ENCODE measurements at regions not wholly inside any gene's neighbourhood (a gene's known extent, or its start where the extent isn't known, plus 50 kb on each side); places are given as distances from the start of the nearest gene placed in this dataset.

DNA sequence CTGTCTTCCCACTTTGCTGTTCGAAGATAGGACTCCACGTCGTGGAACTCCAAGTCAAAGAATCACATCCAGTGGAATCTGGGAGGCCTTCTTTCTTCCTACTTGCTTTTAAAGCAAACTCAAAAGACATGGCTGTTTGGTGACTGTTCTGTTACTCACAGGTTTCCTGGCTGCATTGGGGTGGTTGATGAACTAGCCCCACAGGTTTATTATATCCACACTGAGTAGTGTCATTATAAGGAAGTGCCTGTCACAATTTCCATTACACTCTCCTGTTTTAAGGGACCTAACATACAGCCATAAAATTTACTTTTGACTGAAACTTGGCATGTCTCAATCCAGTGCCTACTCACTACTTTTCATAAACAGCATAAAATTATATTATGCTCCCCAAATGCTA is 287.3 kb upstream of the SP4 start:
- DNase-seq (ENCODE audit: low read depth in 2 of 3, low spot score in 1 of 3), result no peak

DNA sequence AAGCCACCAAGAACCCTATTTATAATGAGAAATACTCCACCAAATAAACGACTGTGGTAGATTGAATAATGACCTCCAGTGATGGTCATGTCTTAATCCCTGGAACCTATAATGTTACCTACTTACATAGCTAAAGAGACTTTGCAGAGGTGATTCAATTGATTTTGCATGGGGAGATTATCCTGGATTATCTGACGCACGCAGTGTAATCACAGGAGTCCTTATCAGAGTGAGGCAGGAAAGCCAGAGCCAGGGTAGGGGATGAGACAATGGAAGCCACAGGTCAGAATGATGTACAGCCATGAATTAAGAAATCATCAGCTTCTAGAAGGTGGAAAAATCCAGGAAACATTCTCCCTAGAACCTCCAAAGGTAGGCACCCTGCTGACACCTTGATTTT is 286.4 kb upstream of the SP4 start:
- DNase-seq (ENCODE audit: low read depth in 2 of 3, low spot score in 1 of 3), result no peak

DNA sequence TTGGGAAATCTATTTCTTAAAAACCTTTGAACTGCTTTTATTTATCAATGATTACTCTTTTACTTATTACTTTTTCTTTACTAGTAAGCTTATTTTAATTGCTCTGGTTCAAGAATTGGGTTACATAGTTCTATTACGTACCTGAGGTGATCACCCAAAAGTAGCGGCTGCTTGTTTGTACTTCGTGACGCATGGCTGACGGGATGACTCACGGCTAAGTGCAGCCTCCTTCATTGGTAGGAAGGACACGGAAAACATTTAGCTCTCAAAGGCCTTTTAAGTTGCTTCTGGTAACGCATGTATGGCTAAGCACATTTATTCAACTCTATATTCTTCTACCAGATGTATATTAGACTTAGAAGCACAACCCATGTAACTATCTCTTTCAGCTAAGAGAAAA is 285.8 kb upstream of the SP4 start:
- no peak for DNase-seq (ENCODE audit: low read depth in 2 of 3, low spot score in 1 of 3)

DNA sequence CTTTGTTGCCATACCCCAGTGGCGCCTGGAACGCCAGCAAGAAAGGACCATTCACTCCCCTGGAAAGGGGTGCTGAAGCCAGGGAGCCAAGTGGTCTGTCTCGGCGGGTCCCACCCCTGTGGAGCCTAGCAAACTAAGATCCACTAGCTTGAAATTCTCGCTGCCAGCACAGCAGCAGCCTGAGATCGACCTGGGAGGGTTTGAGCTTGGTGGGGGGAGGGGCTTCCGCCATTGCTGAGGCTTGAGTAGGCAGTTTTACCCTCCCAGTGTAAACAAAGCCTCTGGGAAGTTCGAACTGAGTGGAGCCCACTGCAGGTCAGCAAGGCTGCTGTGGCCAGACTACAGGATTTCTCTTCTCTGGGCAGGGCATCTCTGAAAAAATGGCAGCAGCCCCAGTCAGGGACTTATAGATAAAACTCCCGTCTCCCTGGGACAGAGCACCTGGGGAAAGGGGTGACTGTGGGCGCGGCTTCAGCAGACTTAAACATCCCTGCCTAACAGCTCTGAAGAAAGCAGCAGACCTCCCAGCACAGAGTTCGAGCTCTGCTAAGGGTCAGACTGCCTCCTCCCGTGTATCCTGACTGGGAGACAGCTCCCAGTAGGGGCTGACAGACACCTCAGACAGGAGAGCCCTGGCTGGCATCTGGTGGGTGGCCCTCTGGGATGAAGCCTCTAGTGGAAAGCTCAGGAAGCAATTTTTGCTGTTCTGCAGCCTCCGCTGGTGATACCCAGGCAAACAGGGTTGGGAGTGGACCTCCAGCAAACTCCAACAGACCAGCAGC is 281.1 kb upstream of the SP4 start:
- no peak for DNase-seq (ENCODE audit: low read depth in 2 of 3, low spot score in 1 of 3)

DNA sequence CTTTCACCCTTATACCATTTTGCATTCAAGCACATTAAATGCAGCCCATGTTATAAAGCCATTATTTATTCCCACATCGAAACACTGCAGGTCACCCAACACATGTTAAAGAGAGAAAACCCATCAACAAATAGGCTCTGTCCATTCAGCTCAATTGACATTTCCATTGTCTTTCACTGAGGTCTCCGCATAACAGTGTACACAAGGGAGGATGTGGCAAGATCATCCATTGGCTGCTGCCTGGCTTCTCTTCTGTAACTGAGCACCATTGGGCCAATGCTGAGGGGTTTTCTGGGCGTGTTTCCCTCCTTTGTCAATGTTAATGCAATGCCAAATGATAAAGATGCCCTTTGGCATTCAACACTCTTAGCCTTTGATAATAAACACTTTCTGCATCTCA is 278.1 kb upstream of the SP4 start:
- no peak for DNase-seq (ENCODE audit: low read depth in 2 of 3, low spot score in 1 of 3)

DNA sequence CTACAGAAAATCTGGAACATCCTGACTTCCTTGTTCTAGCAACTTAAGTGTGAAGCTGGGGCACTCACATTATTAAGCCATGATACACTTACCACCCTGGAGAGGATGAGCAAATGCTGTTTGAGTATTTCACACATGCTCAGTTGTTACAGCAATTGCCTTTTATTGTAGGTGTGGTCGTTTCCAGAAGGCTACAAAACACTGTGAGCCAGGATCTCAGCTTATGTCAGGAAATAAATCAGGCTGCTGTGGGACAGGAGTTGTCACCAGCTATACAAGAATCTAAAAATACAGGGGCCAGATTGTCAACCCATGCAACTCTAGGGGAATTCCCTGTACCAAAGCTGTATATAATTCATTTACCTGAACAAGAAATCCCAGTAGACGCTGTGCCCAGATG is 273.3 kb upstream of the SP4 start:
- DNase-seq (ENCODE audit: low read depth in 2 of 3, low spot score in 1 of 3), result no peak

DNA sequence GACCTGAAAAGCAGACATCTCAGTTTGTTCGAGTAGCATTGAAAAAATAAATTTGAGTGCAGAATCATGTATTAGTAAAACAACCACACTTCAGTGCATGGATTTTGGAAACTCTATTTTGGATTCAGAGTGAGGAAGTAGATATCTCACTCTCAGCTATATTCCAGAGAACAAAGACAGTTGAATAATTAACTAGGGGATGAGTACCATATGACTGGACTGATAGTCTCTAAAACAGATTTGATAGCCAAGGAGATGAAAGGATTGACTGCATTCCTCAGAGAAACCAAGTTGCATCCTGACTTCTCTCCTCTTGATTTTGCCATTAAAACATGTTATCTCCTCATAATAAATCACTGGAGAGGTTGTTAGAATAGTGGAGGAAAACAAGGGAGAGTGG is 268.4 kb upstream of the SP4 start:
- DNase-seq (ENCODE audit: low read depth in 2 of 3, low spot score in 1 of 3), result no peak

DNA sequence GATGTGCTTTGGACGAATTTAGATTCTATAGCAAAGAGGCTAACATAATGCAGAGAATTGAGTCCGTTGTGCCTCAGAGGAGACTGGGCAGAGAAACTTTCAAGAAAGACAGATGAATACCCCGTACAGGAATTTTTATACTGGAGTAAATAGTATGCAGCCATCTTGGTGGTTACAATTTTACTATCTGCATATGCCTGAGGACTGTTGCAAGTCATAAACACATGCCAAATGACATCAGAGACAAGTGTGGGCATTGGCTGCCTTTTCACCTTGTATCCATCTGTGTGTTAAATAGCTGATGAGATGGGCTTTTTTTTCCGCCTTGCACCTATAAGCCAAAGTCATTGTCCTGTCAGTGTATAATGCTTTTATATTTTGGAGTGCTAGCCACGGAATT is 267.5 kb upstream of the SP4 start:
- no peak for DNase-seq (ENCODE audit: low read depth in 2 of 3, low spot score in 1 of 3)

DNA sequence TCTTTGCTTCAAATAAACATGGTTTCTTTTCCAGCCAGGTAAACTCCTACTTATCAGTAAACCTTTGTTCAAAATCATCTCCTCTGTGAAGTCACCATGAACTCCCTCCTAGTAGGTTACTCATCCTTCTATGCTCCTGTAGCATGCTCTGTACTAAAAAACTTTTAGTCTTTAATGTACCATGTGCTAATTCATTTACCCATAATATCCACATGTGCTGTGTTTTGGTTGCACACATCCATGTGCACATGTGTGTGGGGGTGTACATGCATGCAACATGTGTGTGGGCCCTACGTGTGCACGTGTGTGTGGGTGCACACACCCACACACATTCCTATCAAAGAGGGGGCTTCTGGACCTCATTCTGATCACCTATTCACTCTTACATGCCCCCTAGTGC is 259.9 kb upstream of the SP4 start:
- DNase-seq (ENCODE audit: low read depth in 2 of 3, low spot score in 1 of 3), result no peak

DNA sequence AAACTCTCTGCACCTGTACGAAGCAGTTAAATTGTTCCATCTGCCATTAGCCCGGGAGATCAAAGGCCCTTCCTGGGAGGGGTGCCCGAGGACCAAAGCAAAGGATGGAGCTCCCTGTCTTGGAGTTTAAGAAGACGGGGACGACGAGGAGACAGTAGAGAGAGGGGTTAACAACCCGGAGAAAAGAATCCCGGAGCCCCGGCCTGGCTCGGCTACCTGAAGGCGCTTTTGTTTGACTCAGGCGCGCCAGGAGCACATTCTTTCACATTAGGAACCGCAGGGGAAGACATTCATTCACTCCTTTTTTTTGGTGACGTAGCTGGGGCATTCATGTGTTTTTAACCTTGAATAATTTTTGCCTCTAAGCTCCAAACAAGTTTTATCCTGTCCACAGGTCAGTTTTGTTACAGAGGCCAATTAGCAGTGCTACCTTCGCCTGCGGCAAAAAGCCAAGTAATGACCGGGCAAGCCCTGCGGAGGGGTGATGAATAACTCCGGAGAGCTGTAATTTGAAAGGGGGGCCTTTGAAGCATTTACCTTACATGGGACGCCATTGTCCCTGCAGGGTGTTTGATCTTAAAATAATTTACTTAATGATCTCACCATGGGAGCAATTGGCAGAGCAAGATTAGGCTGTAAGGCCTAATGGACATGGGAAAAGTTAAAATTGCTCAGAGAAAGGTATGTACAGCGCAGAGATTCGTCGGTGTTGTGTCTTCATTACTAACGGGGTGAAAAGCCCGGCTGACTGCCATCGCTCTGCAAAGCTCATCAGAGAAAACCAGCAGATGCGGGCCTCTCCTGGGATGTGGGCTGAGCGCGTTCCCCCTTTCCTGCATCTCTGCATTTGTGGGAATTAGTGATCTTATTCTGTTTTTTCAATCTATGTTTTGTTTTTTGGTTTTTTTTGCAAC is 258.0 kb upstream of the SP4 start:
- no peak for DNase-seq (ENCODE audit: low read depth in 2 of 3, low spot score in 1 of 3)

DNA sequence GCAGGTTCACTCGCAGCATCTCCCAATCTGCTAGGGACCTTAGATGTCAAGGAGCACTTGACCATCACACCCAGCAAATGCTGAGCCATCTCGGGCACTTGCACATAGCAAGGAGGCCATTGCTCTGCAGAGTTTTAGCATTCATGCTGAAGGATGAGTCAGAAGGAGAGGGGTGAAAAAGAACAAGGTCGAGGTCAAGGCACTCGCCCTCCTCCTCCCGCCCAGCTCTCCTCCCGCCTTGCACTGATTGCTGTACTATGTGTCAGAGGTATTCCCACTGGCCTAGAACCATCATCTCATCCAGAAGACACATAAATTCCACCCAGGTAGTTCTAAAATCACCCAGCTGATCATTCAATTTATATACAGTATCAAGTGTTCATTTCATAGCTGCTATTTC is 255.1 kb upstream of the SP4 start:
- DNase-seq (ENCODE audit: low read depth in 2 of 3, low spot score in 1 of 3), result no peak

DNA sequence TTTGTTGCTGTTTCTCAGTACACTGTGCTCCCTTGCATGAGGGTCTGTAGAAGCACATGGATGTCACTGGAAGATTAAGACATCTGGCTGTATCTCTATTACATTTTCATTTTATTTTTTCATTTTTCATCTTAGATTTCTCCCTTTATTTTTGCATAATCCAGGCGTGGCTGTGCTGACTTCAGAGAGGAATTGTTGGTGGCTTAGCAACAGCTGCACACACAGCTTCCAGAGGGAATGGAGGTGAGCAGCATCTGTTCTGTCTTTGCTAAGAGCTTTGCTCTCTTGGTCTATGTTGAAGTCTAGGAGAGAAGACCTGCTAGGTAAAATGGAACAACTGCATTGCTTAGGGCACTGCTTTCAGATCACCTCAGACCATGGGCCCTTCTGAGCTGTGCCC is 254.4 kb upstream of the SP4 start:
- no peak for DNase-seq (ENCODE audit: low read depth in 2 of 3, low spot score in 1 of 3)

DNA sequence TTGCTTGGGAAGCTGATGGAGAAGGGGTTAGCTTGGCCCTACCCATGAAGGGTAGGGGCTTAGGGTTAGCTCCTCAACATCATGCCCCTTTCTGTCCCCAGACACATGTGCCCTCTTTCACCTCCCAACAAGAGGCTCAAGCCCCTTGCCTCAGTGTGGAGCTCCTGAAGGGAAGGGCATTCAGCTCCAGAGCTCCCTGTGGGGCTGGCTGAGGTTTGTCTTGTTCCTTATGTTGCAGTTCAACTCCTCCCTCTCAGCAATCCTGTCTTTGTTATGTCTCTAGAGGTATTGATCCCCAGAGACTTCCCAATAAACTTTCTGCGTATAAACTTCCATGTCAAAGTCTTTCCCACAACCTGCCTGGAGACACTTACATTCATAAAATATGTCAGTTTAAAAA is 252.2 kb upstream of the SP4 start:
- no peak for DNase-seq (ENCODE audit: low read depth in 2 of 3, low spot score in 1 of 3)

DNA sequence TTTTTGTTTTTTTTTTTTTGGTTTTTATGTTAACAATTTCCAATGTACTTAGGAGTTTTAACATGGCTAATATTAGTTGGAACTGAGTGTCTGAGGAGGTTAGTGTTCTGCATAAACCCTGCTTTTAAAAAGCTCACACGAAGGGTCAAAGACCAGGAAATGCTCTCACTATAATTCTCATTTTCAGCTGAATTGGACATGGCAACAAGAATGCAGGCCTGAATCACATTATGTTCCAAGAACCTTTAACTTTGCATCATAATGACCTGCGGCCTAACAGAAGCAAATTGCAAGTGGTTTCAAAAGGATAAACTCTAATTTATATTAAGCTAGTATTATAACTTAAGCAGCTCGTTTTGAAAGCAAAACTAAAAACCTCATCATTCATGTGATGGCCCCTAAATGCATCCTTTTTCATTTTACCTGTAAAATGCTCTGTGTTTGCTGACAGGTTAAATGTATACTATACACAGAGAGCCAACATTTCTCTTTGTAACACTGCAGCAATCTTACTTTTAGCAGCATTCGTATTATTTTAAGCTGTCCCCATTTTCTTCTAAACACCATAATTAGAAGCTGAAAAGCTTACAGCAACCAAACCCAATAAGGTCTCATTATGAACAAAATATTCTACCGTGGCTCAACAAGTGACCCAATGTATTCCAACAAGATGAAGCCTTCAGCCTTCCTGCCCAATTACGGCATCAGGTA is 242.8 kb upstream of the SP4 start:
- no peak for DNase-seq (ENCODE audit: low read depth in 2 of 3, low spot score in 1 of 3)

DNA sequence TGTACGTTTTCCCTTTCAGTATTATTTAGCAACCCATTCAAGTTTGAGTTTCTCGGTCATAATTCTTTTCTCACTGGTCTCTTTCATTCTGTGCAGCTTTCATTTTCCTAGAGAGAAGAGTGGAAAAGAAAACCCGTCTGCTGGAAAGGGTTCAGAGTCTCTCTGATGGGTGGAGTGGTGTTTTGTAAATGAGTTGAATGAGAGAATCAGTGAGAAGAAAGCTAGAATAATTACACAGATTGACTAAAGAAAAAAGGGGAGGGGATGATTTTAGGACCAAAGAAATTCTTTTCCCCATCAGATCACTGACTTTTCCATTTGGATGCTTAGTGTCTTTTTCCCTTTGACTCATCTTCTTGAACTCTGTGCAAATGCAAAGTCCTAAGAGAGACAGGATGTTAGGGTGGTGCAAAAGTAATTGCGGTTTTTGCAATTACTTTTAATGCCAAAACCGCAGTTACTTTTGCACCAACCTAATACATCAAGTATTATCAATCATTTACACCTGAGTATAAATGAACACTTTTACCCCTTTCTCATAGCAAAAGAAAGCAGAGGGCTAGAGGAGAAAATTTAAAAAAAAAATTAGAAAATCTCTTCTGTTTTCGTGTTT is 242.1 kb upstream of the SP4 start:
- no peak for DNase-seq (ENCODE audit: low read depth in 2 of 3, low spot score in 1 of 3)

DNA sequence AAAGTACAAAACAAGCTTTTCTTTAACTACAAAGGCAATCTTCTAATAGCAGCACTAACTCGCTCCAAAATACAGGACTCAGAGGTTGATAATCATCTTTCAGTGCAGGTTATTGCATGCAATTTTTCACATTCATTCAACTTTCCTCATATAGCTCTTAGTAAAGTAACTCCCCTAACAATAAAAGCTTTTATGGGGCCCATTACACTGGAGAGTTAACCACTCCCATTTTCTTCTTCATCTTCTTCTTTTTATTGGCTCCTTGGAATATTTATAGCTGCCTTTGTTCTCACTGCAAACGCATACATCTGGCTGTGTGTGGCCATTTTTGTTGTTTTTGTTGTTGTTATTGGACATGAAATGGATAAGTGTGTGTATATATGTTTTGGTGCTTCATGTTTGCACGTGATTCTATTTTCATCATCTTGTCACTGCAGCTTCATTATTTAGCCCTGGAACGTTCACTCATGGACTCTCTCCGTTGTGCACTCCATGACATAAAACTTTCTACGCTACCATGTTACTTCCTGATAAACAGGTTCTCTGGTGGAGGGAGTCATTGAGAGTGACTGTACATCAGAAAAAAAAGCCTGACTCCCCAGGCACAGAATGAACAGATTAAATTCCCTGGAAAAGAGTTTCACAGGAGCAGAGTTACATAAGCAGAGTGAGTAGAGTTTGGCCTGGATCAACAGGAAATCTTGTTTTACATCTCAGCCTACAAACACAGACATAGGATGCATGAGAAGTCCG is 236.4 kb upstream of the SP4 start:
- no peak for DNase-seq (ENCODE audit: low read depth in 2 of 3, low spot score in 1 of 3)

DNA sequence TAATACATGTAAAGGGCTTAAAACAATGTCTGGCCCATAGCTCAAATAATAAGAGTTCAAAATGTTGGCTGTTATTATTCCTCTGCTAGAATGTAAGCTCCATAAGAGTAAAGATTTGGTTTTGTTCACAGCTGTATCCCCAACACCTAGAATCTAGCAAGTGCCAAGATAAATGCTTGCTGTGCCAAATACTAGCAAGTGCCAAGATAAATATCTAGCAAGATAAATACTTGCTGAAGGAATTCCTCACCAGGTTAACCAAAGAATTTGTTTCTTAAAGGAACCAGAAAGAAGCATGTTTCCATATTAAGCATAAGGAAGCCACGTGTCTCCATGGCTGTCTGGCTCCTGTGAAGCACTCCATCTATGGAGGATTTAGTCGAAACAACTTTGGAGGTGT is 235.2 kb upstream of the SP4 start:
- no peak for DNase-seq (ENCODE audit: low read depth in 2 of 3, low spot score in 1 of 3)

DNA sequence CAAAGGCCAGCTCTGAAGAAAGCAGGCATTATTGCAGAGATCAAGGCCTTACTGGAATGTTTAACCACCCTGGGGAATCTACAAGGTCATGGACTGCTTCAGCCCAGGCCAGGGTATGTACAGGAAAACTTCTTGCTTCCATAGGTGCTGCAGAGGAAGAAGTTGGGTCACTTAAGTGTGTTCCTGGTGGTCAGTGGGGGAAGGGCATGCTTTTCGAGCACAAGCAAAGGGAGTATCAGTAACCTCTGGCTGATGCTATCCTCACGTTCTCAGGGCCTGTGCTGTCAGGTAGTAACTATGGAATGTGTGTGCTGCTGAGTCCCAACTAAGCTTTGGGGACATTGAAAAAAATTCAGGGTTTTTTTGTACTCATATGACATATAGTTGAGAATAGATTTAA is 234.0 kb upstream of the SP4 start:
- no peak for DNase-seq (ENCODE audit: low read depth in 2 of 3, low spot score in 1 of 3)

DNA sequence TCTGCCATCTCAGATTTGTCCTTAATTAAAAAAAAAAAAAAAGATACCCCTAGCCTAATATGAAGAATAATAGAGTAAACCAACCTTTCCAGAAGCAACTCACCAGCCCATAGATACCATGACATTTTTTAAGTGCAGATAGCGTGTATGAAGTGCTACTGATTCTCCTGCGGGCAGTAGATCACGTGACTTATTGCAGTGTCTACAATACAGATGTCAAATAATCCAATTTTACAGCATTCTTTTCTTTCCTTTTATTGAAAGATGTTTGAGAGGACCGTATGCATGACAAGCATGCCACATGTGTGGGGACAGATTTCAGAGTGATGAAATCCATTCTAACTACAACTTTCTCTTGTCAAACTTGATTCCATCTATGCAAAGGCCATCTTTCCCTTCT is 232.9 kb upstream of the SP4 start:
- no peak for DNase-seq (ENCODE audit: low read depth in 2 of 3, low spot score in 1 of 3)

DNA sequence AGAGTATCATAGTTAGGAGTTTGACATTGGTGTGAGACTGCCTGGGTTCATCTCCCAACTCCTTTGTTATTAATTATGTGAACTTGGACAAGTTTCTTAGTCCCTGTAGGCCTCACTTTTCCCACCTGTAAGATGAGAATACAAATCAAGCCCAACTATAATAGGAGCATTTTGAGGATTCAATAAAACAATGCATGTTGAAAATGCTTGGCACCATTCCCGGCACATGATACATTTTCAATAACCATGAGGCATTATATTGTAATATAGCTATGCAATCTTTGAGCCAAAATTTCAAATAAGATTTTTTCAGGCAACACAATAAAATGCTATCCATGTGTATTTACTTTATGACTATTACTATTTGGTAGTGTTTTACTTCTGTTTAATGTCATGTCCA is 229.0 kb upstream of the SP4 start:
- no peak for DNase-seq (ENCODE audit: low read depth in 2 of 3, low spot score in 1 of 3)

DNA sequence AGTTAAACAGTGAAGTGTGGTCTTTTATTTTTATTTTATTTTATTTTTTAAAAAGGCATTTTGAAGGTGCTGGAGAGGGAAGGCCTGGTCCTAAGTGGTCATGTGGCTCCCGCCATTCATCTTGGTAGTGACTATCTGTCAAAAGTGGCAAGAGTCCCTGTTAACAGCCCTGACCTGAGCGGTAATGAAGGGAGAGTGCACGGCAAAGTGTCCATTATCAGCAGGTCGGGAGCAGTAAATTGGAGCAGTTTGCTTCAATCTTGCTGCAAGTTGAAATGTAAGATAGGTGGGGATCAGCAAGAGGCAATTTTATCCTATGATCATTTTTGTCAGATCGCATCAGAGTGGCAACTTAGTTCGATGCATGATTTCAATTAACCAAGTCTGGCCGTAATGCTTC is 227.4 kb upstream of the SP4 start:
- no peak for DNase-seq (ENCODE audit: low read depth in 2 of 3, low spot score in 1 of 3)

Measured in stimulated activated CD4-positive, alpha-beta T cell treated with anti-CD3 and anti-CD28 coated beads, Interleukin-12 subunit alpha, Interleukin-12 subunit beta, amount 100 ng/mL, for 48 hours (primary cell).